GM19043 (cell line): ENCODE measurements at regions not wholly inside any gene's neighbourhood (a gene's known extent, or its start where the extent isn't known, plus 50 kb on each side); places are given as distances from the start of the nearest gene placed in this dataset.

Experiments
- ATAC-seq: cut with Tn5 transposase; IDR thresholded peaks from one replicate; pipeline ENCODE4 v1.9.1; 2021; ENCODE audit warnings: low read depth; ENCODE audit not compliant: unreplicated experiment

- ATAC-seq, result no peak
Observed at GRCh38 chr12:67827820-67828383, 161.3 kb upstream of the IFNG-AS1 start.

- no peak for ATAC-seq
Observed at GRCh38 chr12:67829896-67830295, 159.4 kb upstream of the IFNG-AS1 start.

- no peak for ATAC-seq
Observed at GRCh38 chr12:67832155-67832554, 157.1 kb upstream of the IFNG-AS1 start.

DNA sequence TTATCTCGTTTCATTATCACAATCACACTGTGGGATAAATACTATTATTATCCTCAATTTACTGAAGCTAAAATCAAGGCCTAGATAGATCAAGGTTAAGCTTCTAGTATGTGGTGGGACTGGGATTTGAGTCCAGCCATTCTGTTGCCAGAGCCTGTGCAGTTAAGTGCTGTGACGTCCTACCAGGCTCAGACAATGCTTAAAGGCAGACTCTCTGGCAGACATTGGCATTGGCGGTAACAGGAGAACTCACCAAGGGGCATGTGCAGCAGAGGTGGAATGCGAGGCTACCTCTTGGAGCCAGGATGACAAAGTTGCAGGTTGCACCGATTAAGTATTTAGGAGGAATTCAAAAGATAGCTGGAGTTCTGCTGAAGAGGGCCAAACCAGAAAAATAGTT, 155.6 kb upstream of the IFNG-AS1 start:
- no peak for ATAC-seq

- no peak for ATAC-seq
Observed at GRCh38 chr12:67837876-67838275, 151.4 kb upstream of the IFNG-AS1 start.

DNA sequence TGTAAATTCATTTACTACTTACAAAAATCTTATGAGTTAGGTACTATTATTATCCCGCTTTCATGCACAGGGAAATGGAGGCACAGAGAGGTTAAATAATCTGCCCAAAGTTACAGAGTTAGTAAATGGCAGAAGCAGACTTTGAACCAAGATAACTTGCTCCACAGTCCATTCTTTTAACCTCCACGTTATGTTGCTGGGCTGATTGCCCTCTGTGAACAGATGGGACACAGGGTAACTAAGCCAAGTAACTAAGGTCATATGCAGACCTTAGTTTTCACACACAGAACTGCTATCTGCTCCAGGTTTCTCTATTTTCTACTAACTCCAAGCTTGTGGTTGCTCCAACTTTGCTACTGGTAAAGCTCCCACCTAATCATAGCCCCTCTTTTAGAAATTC, 147.1 kb upstream of the IFNG-AS1 start:
- no peak for ATAC-seq

DNA sequence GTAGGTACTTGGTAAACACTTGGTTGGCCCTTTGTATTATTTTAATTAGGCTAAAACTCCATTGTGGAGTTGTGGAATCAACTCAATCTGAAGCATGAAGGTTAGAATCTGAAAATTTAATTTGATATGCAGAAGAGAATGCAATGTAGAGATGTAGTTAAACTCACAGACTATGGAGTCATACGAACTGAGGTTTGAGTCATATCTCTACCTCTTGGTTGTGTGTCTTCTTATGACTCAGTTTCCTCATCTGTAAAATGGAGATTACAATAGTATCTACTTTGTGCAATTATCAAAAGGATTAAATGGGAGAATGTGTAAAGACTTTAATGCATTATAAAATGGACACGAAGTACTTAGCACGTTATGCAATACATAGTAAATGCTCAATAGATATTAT, 146.0 kb upstream of the IFNG-AS1 start:
- ATAC-seq, result no peak

DNA sequence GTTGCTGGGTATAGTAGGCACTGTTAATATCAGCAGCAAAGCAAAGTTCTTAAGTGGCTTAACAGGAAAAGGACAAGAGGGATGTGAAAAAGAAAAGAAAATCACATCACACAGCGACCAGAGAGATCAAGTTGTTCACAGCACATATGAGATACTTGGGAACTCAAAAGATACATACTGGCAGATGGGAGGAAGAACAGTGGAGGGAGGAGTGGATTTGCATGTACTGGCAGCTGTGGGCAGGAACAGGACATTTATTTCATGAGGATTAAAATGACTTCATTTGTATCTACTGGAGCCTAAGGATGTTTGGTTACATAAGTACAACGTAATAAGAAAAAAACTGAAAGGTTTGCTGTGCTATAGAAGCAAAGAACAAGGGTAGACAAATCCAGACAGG, 136.5 kb upstream of the IFNG-AS1 start:
- no peak for ATAC-seq

DNA sequence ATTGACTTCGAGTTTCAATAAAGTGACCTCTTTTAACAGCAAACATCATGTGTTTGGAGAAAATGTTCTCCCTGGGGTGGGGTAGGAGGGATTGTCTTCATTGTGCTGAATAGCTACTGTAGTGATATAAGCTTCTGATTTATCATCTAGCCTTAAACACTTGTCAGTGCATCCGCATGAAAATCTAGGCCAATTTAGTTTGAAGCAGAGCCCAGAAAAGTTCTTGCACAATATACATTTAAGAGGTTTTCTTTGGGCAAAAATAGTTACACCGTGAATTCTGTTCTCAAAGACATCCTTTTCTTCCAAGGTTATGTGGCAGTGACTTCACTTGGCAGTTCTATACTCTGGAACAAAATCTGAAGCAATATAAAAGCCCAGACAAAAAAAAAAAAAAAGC, 136.0 kb upstream of the IFNG-AS1 start:
- no peak for ATAC-seq

DNA sequence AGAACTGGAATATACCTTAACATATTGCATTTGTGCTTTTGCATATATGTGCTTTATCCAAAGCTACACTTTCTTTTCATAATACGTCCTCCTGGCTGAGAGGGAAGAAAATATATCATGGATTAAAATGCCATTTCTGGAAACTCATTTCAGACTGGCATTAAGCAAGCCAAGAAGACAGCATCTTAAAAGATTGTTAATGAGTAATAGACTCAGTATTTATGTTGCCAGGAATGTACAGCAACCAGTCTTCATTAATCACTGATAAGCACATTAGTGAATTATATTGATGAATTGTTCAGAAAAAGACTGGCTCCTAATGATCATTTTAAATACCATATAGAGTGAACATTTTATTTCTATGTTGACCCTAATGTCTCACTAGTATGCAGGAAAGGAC, 134.9 kb upstream of the IFNG-AS1 start:
- no peak for ATAC-seq

DNA sequence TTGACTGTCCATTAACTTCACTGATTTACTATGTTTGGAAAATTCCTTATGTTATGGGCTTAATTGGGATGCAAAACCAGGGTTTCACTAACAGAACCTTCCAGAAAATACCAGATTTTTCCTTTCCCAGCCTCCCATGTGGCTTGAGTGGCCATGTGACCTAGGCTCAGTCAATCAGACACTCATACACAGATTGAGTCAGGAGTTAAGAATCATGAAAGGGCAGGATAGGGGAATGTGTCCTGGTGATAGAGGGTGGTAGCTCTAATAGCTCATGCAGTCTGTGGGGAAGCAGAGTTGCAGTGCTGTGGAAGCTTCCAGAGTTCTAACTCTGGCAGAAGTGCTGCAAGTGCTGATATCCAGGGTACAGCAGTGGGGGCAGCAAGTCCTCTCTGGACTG, 134.1 kb upstream of the IFNG-AS1 start:
- no peak for ATAC-seq

- ATAC-seq, result no peak
Observed at GRCh38 chr12:67871231-67871630, 118.0 kb upstream of the IFNG-AS1 start.

DNA sequence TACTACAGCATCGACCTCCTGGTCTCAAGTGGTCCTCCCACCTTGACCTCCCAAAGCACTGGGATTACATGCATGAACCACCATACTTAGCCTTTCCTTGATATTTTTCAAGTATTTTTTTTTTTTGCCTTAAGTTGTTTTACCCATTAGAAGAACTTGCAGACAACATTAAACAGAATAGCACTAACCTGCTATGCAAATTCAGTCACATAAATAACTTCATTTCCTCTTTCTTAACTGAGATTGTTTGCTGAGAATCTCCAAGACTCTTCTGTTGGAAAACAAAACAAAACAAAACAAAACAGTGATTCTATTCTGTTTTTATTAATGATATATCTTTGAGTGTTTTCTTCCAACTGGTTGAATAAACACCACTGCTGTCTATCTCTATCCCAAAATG, 115.9 kb upstream of the IFNG-AS1 start:
- ATAC-seq, result no peak

DNA sequence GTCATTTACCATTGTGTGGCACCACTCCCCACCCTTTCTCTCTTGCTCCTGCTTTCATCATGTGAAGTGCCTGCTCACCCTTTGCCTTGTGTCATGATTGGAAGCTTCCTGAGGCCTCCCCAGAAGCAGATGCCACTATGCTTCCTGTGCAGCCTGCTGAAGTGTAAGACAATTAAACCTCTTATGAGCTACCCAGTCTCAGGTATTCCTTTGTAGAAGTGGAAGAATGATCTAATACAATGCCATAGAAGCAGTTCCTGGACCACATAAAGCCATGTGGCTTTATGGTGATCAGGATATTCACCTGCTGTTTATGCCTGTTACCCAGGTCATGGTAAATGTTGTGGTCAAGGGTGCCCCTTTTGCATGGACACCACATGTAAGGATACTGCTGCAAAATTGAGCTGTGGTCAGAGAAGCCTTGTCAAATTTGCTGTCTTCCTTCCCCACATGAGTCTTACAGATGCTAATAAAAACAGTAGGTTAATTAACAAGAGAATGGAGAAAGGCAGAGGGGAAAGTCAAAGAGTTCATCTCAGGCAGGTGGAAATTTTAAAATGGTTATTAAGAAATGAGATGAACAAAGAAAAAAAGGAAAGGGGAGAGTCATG, 112.8 kb upstream of the IFNG-AS1 start:
- ATAC-seq, result no peak

GRCh38 chr12:67877727-67878126, 111.5 kb upstream of the IFNG-AS1 start:
- no peak for ATAC-seq

DNA sequence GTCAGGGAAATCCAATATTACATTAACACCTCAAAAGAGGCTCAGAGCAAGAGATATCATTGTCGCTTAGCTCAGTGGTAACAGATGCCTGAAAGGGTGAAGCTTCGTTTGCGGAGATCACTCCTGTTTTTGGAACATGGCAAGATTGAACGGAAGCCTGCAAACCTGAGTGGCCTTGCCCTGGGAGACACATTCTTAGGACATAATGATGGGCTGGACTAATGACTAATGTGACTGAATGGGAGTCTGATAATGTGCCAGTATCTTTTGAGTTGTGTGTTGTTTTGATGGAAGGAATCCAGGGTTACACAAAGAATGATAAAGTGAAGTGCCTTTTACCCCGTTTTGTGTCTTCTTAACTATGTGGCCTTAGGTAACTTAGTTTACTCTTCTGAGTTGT, 109.3 kb upstream of the IFNG-AS1 start:
- no peak for ATAC-seq

- no peak for ATAC-seq
Observed at GRCh38 chr12:67881565-67881964, 107.7 kb upstream of the IFNG-AS1 start.

DNA sequence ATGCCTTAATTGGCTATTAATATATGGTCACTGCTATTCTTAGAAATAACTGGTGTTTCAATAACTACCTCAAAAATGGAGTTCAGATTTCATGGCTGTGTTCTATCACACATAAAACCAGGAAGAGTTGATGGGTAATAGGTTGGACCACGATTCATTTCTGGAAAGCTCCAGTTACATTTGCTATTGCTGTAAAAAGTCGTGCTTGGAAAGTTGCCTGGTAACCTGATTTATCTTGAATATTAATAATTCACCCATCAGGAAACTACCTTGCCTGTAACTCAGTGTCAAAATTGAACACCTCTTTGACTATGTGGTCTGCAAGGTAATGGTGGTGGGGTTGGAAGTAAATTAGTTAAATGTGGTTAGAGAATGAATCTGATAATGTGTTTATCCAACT, 104.7 kb upstream of the IFNG-AS1 start:
- no peak for ATAC-seq

- no peak for ATAC-seq
Observed at GRCh38 chr12:67885375-67886169, 103.7 kb upstream of the IFNG-AS1 start.

GRCh38 chr12:67887065-67887464, 102.2 kb upstream of the IFNG-AS1 start:
- no peak for ATAC-seq

DNA sequence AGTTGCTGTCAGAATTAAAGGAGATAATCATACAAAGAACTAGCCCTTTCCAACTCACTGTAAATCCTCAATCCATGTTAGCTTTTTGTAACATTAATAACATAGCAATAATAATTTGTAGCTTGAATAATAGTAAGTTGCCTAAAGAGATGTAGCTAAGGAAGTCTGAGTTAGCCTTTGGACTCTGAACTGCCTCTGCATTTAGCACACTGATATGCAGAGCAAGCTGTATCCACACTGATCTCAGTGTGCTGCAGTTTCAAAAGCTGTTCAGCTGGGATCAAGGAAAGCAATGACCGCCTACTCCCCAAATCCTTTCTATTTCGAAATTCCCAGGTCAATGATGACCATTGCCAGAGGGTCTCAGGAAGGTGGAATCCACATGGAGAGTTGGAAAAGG, 99.3 kb upstream of the IFNG-AS1 start:
- no peak for ATAC-seq

- no peak for ATAC-seq
Observed at GRCh38 chr12:67890726-67891258, 98.5 kb upstream of the IFNG-AS1 start.
